Activated gamma-delta T cell treated with Interleukin-2 at 50 U/mL for 16 hours (primary cell): ENCODE measurements at regions not wholly inside any gene's neighbourhood (a gene's known extent, or its start where the extent isn't known, plus 50 kb on each side); places are given as distances from the start of the nearest gene placed in this dataset.
"Not testable (repeated sequence)": the region's sequence is repeated elsewhere in the genome, so short reads cannot be mapped to it uniquely, and the experiment has no call there.

Experiments used
- DNase-seq: peaks from one replicate; pipeline ENCODE4 v3.0.0-alpha.2; 2020

DNA sequence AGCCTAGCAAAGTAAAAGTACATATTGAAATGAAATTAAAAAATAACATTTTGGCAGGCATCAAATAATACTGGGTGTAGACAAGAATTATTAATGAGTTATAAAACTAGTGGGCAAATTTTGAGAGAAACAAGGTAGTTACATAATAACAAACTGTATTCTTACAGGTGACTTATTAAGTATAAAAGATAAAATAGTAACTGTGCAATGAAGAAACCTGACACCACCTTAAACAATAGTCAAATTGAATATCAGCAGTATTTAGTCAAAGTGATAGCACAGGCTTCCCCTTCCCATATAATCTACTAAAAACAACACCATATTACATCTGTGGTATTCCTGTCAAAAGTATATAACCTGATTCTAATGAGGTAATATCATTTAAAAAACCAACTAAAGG lies 1099.8 kb upstream of the CRIM1 start:
- no peak for DNase-seq

DNA sequence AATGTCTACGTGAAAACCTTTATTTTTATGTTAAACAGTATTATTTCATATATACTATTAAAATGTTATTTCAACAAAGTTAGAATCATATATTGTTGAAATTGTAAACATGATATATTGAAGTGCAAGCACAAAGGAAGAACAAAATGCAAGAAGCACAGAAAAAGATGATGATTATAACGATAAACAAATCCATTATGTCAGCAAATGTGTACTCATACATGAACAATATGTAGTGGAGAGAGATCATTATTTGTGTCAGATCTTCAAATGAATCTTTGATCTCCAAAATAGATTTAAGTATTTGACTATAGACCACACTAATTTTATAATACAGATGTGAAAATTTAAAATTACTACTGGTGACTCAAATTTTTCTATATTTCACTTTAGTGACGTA lies 1104.4 kb upstream of the CRIM1 start:
- no peak for DNase-seq

DNA sequence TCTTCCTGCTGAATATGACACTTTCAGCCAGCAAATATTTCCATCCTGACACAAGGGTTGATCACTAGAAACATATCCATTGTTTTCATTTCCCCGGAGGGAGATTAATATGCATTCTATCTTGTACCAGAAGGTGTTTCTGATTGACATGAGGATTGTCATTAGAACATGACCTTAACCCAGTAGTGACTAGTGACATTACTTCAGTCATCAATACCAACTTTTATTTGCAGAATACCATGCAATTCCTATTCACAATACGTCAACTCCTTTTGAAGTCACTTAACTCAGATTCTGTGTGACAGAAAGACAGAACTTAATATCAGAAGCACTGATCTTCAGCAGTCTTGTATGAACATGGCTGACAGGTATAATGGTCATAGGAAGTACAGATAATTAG lies 1108.9 kb upstream of the CRIM1 start:
- no peak for DNase-seq

DNA sequence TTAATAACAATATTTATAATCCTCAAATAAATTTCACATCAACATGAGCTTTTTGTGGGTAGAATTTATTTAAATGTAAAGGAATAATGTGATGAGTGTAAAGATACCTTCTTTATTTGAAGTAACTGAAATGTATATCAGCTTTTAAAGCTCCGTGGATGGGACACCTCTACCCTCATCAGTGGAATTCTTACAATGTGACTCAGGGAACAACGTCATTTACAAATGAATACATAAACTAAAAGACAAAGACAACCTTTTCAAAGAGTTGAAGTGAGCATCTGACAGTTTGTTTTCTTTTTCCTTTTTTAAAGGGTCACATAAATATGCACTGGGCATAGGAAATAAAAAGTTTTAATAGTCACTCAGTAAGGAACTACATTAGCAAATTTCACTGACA lies 1127.0 kb upstream of the CRIM1 start:
- no peak for DNase-seq

DNA sequence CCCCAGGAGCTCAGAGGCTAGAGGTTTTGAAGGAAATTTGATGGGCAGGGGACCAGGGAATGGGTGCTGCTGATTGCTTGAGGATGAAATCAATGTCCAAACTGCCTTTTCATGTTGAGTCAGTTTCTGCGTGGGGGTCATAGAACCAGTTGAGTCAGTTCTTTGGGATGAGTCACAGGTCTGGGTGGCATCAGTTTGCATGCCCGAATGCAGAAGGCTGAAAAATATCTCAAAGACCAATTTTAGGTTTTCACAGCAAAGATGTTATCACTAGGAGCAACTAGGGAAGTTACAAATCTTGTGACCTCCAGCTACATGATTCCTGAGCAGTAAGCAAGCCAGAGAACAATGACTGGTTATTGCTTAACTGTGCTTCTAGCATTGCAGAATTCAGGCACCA lies 1135.1 kb upstream of the CRIM1 start:
- DNase-seq = no peak

DNA sequence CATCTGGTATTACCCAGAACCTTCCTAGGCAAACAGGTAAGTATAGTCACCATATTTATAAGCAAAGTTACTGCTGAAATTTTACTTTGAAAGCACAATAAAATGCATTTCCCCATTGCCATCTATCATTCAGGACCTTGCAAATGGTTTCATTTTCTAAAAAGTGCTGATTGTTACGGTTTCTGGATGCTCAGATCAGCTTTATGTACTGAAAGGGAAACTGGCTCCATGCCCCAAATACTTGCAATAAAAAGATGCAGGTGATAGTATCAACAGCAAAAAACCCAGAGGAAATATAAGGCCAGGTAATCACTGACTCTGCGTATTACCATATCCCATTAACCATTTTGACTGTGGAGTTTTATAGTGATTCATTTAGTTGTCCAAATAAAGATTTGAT lies 1150.7 kb upstream of the CRIM1 start:
- DNase-seq = no peak

DNA sequence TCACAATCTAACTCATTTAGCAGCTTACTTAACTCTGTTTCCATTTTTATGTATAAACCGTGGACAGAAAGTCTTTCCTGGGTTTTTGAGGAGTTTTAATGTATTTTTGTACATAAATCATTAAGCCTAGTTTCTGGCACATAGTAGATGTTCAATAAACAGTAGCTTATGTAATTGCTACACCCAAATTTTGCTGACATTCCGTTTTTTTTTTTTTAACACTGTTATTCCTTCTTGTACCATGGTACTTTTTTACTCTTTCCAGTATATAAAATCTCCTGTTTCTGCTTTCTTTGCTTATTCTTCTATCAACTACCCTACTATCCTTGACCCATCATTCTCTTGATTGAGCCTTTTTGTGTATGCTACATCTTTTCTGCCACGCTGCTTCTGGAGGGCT lies 1151.3 kb upstream of the CRIM1 start:
- no peak for DNase-seq

DNA sequence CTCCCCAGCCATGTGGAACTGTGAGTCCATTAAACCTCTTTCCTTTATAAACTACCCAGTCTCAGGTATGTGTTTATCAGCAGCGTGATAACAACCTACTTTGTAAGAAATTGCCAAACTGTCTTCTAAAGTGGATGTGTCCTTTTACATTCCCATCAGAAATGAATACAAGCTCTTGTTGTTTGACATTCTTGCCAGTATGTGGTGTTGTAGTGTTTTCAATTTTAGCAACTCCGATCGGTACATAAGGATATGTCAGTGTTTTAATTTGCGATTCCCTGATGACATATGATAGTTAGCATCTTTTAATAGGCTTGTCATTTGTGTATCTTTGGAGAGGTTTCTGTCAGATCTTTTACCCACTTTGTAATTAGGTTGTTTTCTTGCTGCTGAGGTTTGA lies 1156.3 kb upstream of the CRIM1 start:
- no peak for DNase-seq

DNA sequence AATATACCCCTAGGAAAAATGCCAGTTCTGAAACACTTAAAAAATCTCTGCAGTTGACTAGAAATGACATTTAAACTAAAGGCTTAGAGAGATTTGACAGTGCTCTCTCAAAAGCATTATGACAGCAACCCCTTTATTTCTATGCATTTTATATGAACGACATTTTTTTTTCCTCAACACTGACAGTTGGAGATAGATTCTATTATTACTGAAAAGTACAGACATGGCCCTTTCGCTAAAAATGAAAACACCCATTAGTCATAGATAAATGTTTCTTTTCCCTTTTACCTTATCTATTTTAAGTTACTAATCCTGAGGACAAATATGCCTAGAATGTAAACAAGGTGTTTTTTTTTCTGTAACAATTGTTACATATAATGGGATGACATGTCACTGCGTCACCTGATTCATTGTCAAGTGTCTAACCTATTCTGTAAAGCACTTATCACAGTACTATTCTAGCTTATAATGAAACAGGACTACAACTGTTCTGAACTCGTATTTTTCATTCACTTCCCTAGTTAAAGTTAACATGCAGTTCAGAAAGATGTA lies 1169.6 kb upstream of the CRIM1 start:
- DNase-seq = no peak

DNA sequence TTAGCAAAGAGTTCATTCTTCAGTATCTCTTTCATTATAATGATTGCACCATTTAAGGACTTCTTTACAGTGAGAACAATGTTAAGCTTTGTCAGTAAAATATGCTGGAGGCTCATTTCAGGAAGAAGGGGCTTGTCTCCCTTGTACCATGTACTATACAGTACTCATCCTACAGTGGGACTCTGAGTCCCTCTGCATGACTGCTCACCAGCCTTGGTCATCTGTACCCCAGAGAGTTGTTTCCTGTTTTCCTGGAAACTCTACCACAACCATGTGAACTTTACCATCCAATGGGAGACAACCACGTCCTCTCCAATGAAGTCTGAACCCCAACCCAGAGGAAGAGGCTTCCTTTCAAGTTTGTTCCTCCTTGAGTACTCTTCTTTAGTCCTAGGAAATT lies 1171.1 kb upstream of the CRIM1 start:
- no peak for DNase-seq

DNA sequence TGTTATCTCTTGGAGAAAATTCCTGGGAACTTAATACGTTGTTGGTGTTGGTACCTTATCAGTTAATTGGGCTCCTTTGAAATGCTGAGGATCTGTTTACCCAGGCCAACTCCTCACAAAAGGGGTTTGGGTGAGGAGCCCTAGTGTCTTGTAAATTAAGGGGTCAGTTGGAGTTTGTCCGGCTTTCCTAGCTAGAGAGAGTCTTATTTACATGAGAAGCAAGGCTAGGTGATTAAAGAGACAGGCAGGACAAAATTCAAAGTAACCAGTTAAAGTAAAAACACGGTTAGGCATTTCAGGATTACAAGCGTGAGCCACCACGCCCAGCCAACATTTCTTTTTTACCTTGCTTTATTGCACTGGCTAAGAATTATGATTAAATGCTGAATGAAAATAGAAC lies 1178.9 kb upstream of the CRIM1 start:
- not testable (repeated sequence) for DNase-seq

DNA sequence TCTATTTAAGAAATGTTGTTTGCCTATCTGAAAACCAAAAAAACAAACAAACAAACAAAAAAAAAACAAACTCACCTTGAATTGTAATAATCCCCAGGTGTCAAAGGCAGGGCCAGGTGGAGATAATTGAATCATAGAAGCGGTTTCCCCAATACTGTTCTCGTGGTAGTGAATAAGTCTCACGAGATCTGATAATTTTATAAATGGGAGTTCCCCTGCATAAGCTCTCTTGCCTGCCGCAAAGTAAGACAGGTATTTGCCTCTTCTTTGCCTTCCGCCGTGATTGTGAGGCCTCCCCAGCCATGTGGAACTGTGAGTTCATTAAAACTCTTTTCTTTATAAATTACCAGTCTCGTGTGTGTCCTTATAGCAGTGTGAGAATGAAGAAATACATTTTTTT lies 1180.7 kb upstream of the CRIM1 start:
- no peak for DNase-seq

DNA sequence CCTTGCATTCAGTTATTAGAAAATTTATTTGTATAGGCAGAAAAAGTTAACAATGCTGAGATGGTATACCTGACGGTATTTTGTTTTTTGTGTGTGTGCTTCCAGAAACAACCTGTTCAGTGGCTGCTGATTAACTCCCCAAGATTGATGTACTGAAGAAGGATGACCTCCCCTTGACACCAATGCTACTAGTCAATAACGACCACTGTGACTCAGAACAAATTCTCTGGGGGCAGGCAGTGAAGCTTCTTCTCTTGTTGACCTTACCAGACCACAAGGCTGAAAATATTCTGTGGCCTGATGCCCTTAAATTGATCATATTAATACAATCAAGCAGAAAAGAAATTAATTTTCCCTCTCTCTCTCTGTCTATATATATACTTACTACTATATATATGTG lies 1182.9 kb upstream of the CRIM1 start:
- no peak for DNase-seq

DNA sequence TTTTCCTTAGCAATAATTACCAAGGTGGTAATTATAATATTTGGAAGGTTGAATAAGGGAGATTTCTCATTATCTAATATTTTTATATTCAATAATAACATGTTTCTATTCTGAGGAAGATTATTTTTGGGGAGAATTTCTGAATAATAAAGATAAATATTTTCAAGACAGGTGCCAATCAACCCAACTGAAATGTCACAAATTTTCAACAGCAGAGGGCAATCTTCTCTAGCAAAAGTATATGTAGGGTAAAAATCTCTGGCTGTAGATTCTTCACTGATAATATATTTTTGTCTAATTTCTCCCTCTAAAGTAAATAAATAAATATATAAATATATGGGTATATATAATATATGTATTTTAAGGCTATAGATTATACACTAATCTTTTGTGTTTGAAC lies 1187.2 kb upstream of the CRIM1 start:
- DNase-seq = no peak

DNA sequence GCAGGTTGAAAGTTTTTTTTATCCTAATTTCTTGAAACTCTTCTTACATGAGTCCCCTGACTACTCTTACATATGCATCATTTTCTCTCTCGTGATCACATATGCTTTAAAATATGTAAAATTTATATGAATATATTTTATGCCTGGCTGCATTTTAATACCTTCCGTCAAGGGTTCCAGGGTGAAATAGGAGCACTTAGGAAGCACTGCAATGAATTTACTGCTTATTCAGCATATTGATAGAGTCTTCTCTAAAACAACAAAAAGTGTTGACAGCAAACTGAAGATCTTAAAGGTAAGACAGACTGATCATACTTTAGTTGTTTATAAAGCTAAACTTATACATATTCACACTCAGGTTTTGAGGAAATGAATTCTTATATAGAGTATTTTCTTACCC lies 1191.6 kb upstream of the CRIM1 start:
- DNase-seq = no peak

DNA sequence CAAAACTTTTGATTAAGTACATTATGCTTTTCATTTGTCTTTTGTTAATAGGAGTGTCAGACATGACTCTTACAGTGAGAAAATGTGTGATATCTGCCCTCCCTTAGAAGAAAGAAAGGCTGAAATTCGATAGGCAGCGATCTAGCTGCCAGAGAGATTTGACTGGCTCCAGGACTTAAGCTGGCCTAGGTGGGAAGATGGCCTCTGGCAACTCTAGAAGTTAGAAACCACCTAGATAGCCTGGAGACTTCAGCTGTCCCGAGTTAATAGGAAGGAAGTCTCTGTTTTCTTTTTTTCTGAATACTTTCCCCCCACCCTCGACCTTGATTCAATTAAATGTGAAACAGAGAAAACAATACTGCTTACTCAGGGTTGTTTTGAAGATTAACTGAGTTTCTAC lies 1194.7 kb upstream of the CRIM1 start:
- DNase-seq = no peak

DNA sequence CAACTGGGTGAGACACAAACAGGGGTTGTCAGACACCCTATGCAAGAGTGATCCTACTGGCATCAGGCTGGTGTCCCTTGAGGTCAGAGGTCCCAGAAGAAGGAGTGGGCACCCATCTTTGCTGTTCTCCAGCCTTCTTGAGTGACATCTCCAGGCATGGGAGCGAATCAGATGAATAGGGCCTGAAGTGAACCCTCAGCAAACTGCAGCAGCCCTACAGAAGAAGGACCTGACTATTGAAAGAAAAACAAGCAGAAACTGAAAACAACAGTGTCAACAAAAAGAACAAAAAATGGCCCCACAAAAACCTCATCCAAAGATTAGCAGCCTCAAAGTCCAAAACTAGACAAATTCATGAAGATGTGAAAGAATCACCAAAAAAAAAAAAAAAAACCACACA lies 1229.7 kb upstream of the CRIM1 start:
- DNase-seq = no peak

DNA sequence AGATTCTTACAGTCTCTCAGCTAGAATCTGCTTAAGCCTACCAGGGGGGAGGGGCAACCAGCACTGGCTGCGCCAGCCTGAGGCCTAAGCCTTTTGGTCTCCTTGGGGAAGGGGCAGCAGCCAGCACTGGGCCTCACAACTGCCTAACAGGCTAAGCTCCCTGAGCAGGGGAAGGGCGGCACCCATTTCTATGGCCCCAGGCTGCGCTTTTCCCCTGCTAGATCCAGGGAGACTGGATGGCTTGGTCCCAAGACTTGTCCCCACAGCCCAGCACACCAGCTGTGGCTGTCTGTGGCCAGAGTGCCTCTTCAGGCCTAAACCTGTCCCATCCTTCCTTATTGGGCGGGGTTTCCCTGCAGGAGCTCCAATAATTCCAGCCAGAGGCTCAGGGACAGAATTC lies 1230.3 kb upstream of the CRIM1 start:
- no peak for DNase-seq

DNA sequence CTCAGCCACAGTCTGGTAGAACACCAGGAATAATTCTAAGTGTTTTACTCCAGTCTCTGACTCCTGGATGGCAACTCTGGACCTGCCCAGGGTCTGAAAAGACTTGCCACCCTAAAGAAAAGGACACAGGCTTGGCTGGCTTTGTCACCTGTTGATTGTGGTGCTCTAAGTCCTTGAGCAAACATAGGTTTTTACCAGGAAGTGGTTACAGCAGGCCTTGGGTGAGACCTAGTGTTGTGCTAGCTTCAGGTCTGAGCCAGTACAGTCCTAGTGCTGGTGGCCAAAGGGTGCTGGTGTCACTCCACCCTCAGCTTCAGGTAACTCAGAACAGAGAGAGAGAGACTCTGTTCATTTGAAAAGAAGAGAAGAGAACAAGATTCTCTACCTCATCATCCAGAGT lies 1239.4 kb upstream of the CRIM1 start:
- no peak for DNase-seq

DNA sequence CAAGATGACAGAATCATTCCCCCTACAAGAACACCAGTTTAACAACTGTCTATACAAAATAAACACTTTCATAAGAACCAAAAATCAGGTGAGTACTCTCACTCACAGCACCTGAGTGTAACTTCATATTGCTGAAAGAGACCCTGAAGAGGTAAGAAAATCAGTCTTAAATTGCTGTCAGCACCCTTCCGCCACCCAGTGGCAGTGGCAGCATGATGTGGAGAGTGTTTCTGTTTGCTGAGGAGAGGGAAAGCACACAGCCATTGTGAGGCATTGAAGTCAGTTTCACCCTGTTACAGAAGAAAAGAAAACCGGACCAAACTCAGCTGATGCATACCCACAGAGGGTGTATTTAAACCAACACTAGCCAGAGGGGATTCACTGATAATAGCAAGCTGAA lies 1240.8 kb upstream of the CRIM1 start:
- DNase-seq = no peak

DNA sequence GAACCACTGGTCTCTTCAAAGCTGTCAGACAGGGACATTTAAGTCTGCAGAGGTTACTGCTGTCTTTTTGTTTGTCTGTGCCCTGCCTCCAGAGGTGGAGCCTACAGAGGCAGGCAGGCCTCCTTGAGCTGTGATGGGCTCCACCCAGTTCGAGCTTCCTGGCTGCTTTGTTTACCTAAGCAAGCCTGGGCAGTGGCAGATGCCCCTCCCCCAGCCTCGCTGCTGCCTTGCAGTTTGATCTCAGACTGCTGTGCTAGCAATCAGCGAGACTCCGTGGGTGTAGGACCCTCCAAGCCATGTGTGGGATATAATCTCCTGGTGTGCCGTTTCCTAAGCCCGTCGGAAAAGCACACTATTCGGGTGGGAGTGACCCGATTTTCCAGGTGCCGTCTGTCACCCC lies 1243.2 kb upstream of the CRIM1 start:
- DNase-seq = not testable (repeated sequence)

DNA sequence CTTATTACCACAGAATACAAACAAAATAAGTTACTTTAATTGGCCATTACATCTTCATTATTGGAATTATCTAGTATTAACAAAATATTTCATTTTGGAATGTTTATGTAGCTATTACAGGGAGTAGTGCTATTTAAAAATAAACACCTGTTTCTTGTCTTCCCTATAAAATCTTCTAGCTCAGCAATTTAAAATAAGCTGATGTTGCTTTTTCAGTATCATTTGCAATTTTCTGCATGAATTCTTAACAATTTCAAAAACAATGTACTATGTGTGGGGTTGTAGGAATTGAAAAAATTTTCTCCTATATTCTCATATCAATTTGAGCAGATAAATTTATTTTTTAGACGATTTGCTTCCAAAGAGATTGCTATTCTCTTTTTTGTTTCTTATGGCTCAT lies 1251.3 kb upstream of the CRIM1 start:
- DNase-seq = no peak

DNA sequence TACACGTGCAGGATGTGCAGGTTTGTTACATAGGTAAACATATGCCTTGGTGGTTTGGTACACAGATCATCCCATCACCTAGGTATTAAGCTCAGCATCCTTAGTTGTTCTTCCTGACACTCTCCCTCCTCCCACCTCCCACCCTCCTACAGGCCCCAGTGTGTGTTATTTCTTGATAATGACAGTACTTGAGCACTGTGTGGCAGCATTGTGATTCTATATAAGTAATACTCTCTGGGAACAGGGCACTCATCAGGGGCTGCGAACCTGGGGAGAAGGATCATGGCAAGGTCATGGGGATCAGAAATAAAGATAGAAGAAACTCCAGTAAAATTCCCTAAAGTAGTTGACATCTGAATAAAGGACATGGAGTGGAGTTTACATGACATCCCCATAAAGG lies 1256.2 kb upstream of the CRIM1 start:
- no peak for DNase-seq

DNA sequence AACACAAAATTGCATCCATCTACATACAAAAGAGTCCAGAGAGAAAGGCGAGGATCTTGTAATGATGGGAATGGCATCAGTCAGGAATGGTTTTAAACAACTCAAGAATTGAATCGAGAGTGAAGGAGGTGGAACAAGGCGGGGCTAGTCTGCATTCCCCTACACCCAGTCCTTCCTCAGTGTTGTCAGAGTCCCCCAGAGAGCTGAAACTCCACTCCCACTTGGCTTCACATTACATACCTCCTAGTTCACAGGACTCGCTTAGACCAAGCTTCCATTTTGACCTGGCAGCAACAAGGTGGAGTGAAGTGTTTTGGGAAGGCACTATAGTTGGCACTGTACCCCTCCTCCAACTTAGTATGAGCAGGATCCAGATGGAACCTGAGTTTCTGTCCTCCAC lies 1273.5 kb upstream of the CRIM1 start:
- DNase-seq = no peak

DNA sequence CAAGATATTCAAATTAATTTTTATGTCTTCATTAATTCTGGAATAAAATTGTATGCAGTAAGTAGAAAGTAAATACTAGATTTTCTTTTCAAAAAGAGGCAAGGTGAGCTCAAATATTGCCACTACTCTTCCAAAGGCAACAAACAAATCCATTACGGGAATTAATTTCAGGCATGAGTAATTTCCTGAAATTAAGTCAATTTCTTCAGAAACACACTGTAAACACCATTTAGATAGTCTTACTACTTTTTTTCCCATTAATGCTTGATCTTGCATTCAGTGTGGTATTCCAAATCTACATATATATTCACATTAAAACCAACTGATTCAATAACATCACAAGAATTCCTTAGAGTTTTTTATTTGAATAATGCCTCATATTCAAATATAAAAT lies 1274.0 kb upstream of the CRIM1 start:
- no peak for DNase-seq

DNA sequence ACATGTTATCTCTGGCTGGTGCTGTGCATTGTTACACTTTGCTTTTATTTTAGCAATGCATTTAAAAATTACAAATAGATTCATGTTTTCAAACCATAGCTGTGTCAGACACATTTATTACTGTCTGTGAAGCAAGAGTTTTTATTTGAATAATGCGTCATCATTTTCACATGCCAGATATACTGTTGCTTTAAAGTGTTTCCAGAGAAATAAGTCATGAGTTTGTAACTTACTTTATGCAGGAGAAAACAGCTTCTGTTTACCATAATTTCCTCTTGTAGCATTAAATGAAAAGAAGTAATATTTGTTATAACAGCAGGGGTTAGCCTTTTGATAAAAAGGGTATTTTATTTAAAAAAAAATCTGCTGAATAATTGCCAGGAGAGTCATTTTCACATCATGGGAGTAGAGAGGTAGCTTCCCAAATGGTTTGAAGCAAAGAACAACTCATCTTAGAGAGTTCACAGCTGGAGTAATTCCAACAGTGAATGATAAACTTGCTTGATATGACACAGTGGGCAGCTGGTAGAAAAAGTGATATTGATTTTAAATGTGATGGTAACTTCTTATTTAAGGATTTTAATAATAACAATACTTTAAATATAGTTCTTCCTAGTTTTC lies 1274.5 kb upstream of the CRIM1 start:
- no peak for DNase-seq
